ENCODE measurements at regions not wholly inside any gene's neighbourhood (a gene's known extent, or its start where the extent isn't known, plus 50 kb on each side); places are given as distances from the start of the nearest gene placed in this dataset.

DNA sequence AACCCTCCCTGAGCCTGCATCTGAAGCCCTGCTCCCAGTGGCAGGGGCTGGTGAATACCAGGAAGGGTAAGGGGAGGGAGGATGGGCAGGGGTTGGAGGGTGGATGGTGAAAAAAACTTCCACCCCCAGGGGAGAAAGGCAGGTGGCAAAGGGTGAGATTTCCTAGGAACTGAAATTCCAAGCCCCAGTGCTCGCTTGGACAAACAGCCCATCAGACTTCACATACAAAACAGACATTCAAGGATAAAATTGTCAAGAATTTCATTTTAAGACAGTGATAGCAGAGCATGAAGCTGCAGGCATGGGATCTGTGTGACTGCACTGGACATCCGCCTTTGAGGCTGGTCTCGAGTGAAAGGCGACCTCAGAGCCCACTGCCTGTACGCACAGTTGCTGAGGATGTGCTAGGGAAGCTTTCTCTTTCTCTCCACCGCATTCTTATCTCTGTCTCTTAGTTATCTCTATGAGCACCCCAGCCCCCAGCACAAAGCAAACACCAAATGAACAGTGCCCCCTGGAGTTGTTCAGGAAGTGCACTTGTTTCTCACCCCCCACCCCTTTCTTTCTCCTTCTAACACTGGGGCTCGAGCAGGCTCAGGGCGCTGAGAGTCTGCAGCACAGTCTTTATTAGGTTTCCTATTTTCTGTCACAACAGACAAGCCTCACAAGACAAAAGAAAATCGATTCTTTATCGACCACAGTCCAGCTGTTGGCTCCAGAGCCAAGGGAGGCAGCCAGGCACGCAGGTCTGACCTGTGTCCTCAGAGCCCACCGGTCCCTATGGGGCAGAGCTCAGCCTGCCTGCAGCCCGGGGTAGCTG lies 237.3 kb upstream of the NCAM1 start:
- TF ChIP-seq POLR2A (IDR thresholded peaks at IDR 0.05): no peak
- TF ChIP-seq, protein P1, sequence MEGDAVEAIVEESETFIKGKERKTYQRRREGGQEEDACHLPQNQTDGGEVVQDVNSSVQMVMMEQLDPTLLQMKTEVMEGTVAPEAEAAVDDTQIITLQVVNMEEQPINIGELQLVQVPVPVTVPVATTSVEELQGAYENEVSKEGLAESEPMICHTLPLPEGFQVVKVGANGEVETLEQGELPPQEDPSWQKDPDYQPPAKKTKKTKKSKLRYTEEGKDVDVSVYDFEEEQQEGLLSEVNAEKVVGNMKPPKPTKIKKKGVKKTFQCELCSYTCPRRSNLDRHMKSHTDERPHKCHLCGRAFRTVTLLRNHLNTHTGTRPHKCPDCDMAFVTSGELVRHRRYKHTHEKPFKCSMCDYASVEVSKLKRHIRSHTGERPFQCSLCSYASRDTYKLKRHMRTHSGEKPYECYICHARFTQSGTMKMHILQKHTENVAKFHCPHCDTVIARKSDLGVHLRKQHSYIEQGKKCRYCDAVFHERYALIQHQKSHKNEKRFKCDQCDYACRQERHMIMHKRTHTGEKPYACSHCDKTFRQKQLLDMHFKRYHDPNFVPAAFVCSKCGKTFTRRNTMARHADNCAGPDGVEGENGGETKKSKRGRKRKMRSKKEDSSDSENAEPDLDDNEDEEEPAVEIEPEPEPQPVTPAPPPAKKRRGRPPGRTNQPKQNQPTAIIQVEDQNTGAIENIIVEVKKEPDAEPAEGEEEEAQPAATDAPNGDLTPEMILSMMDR (IDR thresholded peaks at IDR 0.05): no peak
- intact Hi-C loops (cut with DNase I; ENCODE audit: low total_unique reads): no loop called here
- DNase-seq (ENCODE audit: low spot score in 2 of 2): no peak
- 82 to 86% methylated on average over 13 of the region's 13 CpGs for WGBS, 2 donors
- no peak overlapping the region for H3K4me3 ChIP-seq (ENCODE audit: low read depth, poor library complexity, severe bottlenecking)

DNA sequence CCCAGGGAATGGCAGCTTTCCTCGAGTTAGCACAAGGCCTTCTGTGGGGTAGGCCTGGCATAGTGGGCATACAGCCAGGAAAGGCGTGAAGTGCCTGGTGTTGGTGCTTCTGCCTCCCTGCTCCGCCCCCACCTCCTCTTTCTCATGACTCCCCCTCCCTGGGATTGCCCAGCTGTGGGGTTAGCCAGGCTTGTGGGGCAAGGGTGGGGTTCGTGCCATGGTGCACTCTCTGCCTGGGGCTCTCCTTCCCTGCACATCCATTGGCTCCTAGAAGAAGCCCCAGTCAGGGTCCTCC lies 236.8 kb upstream of the NCAM1 start:
- intact Hi-C loops (cut with DNase I; ENCODE audit: low total_unique reads): no loop called here
- WGBS, 2 donors: 72 to 73% methylated on average over 4 of the region's 4 CpGs
- TF ChIP-seq, protein P1 (IDR thresholded peaks at IDR 0.05): no peak
- TF ChIP-seq POLR2A (IDR thresholded peaks at IDR 0.05): no peak
- no peak for DNase-seq (ENCODE audit: low spot score in 2 of 2)
- no peak overlapping the region for H3K4me3 ChIP-seq (ENCODE audit: low read depth, poor library complexity, severe bottlenecking)

DNA sequence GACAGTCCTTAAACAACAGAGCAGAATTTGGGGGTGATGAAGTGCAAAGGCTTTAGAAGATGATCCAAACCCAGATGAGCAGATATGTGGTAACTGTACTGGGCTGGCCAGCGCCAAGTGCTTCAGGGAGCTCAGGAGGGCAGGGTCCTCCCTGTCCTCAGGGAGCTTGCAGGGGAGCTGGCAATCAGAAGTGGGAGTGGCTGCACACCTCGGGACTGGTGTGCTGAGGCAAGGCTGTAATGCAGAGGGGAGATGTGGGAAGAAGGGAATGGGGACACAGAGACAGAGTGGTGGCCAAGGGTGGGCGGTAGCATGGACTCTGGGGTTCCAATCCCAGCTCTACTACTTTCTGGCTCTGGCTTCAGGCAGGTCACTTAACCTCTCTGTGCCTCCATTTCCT lies 235.6 kb upstream of the NCAM1 start:
- intact Hi-C loops (cut with DNase I; ENCODE audit: low total_unique reads): no loop called here
- TF ChIP-seq POLR2A (IDR thresholded peaks at IDR 0.05): no peak
- TF ChIP-seq, protein P1 (IDR thresholded peaks at IDR 0.05): no peak
- WGBS, 2 donors: 65 to 68% methylated on average over 3 of the region's 3 CpGs
- no peak for DNase-seq (ENCODE audit: low spot score in 2 of 2)
- no peak overlapping the region for H3K4me3 ChIP-seq (ENCODE audit: low read depth, poor library complexity, severe bottlenecking)

DNA sequence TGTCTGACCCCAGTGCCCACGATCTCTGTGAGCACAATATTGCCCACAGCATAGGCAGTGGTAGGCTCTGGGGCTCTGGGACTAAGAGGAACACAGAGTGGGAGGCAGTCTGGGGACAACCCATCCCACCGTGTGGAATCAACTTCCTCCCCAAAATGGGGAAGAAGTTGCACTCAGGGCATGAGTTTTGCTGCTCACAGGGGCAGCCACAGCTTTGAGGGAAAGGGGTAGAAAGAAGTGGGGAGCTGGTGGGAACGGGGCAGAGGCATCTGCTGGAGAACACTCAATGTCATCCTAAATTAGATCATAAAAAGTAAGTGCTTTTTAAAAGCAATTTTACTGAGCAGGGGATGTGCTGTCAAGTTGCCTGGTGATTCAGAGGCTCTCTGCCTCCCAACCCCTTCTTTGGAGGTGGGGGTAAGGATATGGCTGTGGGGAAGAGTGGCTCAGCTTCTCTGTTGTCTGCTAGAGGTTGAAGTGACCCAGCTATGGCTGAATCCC lies 233.8 kb upstream of the NCAM1 start:
- H3K4me3 ChIP-seq (ENCODE audit: low read depth, poor library complexity, severe bottlenecking): no peak overlapping the region
- DNase-seq (ENCODE audit: low spot score in 2 of 2): no peak
- intact Hi-C loops (cut with DNase I; ENCODE audit: low total_unique reads): no loop called here
- TF ChIP-seq, protein P1 (IDR thresholded peaks at IDR 0.05): no peak
- no peak for TF ChIP-seq POLR2A (IDR thresholded peaks at IDR 0.05)
- WGBS, 2 donors: 31 to 46% methylated on average over 3 of the region's 3 CpGs

DNA sequence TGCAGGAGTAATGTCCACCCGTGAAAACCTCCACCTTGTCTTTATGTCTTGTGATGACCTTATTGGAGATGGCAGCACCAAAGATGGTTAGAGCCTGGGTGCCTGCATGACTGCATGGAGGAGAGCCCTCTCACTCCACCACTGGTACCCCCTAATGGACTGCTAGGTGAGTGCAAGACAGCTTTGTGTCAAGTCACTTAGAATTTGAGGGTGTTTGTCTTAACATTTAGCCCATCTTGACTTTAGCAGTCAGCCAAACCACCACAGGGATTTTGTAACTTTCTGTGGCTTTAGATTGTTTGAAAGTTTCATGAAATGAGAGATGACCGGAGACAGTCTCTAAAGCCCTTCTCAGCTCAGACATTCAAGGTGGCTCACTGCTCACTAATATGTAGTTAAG lies 232.9 kb upstream of the NCAM1 start:
- H3K4me3 ChIP-seq (ENCODE audit: low read depth, poor library complexity, severe bottlenecking): no peak overlapping the region
- DNase-seq (ENCODE audit: low spot score in 2 of 2): no peak
- TF ChIP-seq, protein P1 (IDR thresholded peaks at IDR 0.05): no peak
- TF ChIP-seq POLR2A (IDR thresholded peaks at IDR 0.05): no peak
- intact Hi-C loops (cut with DNase I; ENCODE audit: low total_unique reads): no loop called here
- 88 to 91% methylated on average over 2 of the region's 2 CpGs for WGBS, 2 donors

DNA sequence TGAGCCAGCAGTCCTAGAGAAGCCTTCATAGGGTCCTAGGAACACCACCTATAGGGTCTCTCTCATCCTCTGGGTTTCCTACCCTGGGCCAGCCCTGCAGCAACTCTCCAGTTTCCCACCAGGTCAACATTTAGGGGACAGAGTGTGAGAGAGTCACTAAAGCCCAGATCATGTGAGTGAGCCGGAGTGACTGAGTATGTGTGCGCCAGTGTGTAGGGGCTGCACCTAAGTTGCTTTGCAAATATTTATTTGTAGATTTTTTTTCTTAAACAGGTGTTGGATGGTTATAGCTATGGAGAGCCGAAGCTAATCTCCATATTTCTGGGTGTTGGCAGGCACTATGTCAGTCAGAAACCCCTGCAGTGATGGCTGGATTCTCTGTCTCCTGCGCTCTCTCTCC lies 232.5 kb upstream of the NCAM1 start:
- intact Hi-C loops (cut with DNase I; ENCODE audit: low total_unique reads): no loop called here
- 87 to 90% methylated on average over 4 of the region's 4 CpGs for WGBS, 2 donors
- no peak for DNase-seq (ENCODE audit: low spot score in 2 of 2)
- TF ChIP-seq POLR2A (IDR thresholded peaks at IDR 0.05): no peak
- TF ChIP-seq, protein P1 (IDR thresholded peaks at IDR 0.05): no peak
- H3K4me3 ChIP-seq (ENCODE audit: low read depth, poor library complexity, severe bottlenecking): no peak overlapping the region
